ENCODE measurements at regions not wholly inside any gene's neighbourhood (a gene's known extent, or its start where the extent isn't known, plus 50 kb on each side); places are given as distances from the start of the nearest gene placed in this dataset.
A peak's percentile ranks its signal among the peaks of the same experiment; 100 is the strongest.

DNA sequence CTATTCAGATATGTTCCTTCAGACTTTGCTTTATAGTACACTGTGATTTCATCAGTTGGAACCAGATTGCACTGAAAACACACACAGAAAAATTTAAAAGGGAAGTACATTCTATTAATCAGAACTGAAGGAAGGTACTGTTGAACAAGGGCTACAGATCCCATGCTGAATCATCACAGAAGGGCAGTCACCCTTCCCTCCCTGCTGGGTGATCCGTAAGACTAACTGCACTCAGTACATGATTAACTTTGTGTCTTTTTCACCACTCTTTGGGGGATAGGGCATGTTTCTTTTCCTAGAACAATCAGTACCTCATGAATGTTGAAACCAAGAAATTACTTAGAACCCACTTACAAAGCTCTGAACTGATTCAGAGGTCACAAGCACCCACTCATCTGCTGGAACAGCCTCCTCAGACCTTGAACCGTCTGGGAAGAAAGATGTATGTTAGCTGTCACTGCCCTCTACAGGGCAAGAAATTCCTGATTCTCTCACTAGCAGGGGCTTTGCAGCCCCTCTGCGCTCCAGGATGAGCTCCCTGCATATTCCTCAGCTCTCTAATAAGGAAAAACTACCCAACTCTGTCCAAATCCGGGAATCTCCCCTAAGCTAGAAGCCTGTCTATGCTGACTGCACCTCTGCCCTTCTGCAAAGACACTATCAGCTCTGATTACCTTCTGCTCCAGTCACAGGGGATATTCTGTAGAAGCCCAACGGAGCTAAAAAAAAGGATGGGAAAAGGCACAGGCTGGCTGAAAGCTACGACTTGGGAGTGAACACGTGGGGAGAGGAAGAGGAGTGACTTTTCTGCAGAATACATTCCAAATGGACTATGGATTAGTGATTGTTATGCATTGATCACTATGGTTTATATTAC lies 51.0 kb downstream of the IARS1 start:
- Histone ChIP-seq H3K27me3 (replicated peaks; ENCODE audit: insufficient read depth, low read depth, low read length, poor library complexity) (no peaks in the 10 kb centered on the region), H3K27ac (ENCODE audit: low read depth, low read length, poor library complexity, severe bottlenecking) (no peak overlapping the region), H3K4me1 (ENCODE audit: insufficient read depth, low read length, poor library complexity, severe bottlenecking) (no peaks in the 10 kb centered on the region), H3K36me3 (ENCODE audit: insufficient read depth, low read length, poor library complexity, severe bottlenecking) (peaks cover 100% of the 10 kb centered on the region), H3K4me3 (ENCODE audit: low read depth, low read length, poor library complexity, severe bottlenecking) (no peak overlapping the region), H3K9me3 (ENCODE audit: low read depth, low read length, poor library complexity, severe bottlenecking) (no peaks in the 10 kb centered on the region)
- no peak for TF ChIP-seq EZH2 (IDR thresholded peaks at IDR 0.05; ENCODE audit: borderline replicate concordance, low read depth, low read length, poor library complexity, severe bottlenecking)
- TF ChIP-seq, protein P1, sequence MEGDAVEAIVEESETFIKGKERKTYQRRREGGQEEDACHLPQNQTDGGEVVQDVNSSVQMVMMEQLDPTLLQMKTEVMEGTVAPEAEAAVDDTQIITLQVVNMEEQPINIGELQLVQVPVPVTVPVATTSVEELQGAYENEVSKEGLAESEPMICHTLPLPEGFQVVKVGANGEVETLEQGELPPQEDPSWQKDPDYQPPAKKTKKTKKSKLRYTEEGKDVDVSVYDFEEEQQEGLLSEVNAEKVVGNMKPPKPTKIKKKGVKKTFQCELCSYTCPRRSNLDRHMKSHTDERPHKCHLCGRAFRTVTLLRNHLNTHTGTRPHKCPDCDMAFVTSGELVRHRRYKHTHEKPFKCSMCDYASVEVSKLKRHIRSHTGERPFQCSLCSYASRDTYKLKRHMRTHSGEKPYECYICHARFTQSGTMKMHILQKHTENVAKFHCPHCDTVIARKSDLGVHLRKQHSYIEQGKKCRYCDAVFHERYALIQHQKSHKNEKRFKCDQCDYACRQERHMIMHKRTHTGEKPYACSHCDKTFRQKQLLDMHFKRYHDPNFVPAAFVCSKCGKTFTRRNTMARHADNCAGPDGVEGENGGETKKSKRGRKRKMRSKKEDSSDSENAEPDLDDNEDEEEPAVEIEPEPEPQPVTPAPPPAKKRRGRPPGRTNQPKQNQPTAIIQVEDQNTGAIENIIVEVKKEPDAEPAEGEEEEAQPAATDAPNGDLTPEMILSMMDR (conservative IDR thresholded peaks at IDR 0.05; ENCODE audit: low read depth, low read length): 0 out of 2 replicates have a peak, but pooled peaks have one; percentile 32
- BruUV-seq (replicated peaks): no TSS peak
- DNase-seq (ENCODE audit: low spot score): no peak
- POLR2A ChIA-PET (ENCODE audit: low non-redundant PET): no interaction called here
- intact Hi-C loops (cut with micrococcal nuclease; ENCODE audit: unreplicated experiment): loop anchor here (5.0 kb wide), 2 partner anchors 35 to 100 kb away; no protein-coding TSS in a partner anchor
- CTCF ChIA-PET: interaction anchor here (1.1 to 1.3 kb wide), 2 partner anchors 102 to 103 kb away, joined by 4 to 6 read pairs; no protein-coding TSS in a partner anchor

DNA sequence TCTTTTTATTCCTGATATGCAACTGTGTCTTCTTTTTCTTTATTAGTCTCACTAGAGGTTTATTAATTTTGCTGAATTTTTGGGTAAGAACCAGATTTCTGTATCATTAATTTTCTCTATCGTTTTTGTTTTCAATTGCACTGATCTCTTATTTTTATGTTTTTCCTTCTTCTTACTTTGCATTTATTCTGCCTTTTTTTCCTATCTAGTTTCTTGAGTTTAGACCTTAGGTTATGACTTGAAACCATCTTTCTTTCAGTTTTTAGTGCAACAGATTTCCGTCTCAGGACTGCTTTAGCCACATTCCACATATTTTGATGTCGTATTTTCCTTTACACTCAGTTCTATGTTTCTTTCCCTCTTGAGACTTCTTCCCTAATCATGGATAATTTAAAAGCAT lies 56.6 kb downstream of the IARS1 start:
- H3K27me3 ChIP-seq (replicated peaks; ENCODE audit: insufficient read depth, low read depth, low read length, poor library complexity): no peaks in the 10 kb centered on the region
- H3K36me3 ChIP-seq (ENCODE audit: insufficient read depth, low read length, poor library complexity, severe bottlenecking): peaks cover 92% of the 10 kb centered on the region
- POLR2A ChIA-PET (ENCODE audit: low non-redundant PET): no interaction called here
- no TSS peak for BruUV-seq (replicated peaks)
- CTCF ChIA-PET: no interaction called here
- no peaks in the 10 kb centered on the region for H3K9me3 ChIP-seq (ENCODE audit: low read depth, low read length, poor library complexity, severe bottlenecking)
- no peak overlapping the region for H3K4me3 ChIP-seq (ENCODE audit: low read depth, low read length, poor library complexity, severe bottlenecking)
- TF ChIP-seq EZH2 (IDR thresholded peaks at IDR 0.05; ENCODE audit: borderline replicate concordance, low read depth, low read length, poor library complexity, severe bottlenecking): no peak
- TF ChIP-seq, protein P1 (conservative IDR thresholded peaks at IDR 0.05; ENCODE audit: low read depth, low read length): no peak
- H3K27ac ChIP-seq (ENCODE audit: low read depth, low read length, poor library complexity, severe bottlenecking): no peak overlapping the region
- intact Hi-C loops (cut with micrococcal nuclease; ENCODE audit: unreplicated experiment): no loop called here
- no peaks in the 10 kb centered on the region for H3K4me1 ChIP-seq (ENCODE audit: insufficient read depth, low read length, poor library complexity, severe bottlenecking)
- DNase-seq (ENCODE audit: low spot score): no peak

DNA sequence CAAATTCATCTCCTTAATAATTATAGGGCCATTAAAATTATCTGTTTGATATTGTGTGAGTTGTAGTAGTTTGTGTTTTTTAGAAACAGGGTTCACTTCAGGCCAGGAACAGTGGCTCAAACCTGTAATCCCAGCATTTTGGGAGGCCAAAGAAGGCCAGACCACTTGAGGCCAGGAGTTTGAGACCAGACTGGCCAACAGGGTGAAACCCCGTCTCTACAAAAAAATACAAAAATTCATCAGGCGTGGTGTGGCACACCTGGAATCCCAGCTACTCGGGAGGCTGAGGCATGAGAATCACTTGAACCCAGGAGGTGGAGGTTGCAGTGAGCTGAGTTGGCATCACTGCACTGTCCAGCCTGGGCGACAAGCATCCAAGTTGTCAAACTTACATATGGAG lies 57.0 kb downstream of the IARS1 start:
- Histone ChIP-seq H3K9me3 (ENCODE audit: low read depth, low read length, poor library complexity, severe bottlenecking) (no peaks in the 10 kb centered on the region), H3K36me3 (ENCODE audit: insufficient read depth, low read length, poor library complexity, severe bottlenecking) (peaks cover 92% of the 10 kb centered on the region), H3K4me3 (ENCODE audit: low read depth, low read length, poor library complexity, severe bottlenecking) (no peak overlapping the region), H3K27ac (ENCODE audit: low read depth, low read length, poor library complexity, severe bottlenecking) (no peak overlapping the region), H3K27me3 (replicated peaks; ENCODE audit: insufficient read depth, low read depth, low read length, poor library complexity) (no peaks in the 10 kb centered on the region), H3K4me1 (ENCODE audit: insufficient read depth, low read length, poor library complexity, severe bottlenecking) (no peaks in the 10 kb centered on the region)
- intact Hi-C loops (cut with micrococcal nuclease; ENCODE audit: unreplicated experiment): no loop called here
- no peak for DNase-seq (ENCODE audit: low spot score)
- TF ChIP-seq, protein P1 (conservative IDR thresholded peaks at IDR 0.05; ENCODE audit: low read depth, low read length): no peak
- TF ChIP-seq EZH2 (IDR thresholded peaks at IDR 0.05; ENCODE audit: borderline replicate concordance, low read depth, low read length, poor library complexity, severe bottlenecking): no peak
- no TSS peak for BruUV-seq (replicated peaks)
- ChIA-PET CTCF (no interaction called here), POLR2A (ENCODE audit: low non-redundant PET) (no interaction called here)

Measured in A673 (cell line).